NCI-H146 (cell line): ENCODE measurements at regions not wholly inside any gene's neighbourhood (a gene's known extent, or its start where the extent isn't known, plus 50 kb on each side); places are given as distances from the start of the nearest gene placed in this dataset.

ENCODE experiments used
- DNase-seq: peaks from one replicate; lab custom pipeline; 2025; lab: John Stamatoyannopoulos, UW

DNA sequence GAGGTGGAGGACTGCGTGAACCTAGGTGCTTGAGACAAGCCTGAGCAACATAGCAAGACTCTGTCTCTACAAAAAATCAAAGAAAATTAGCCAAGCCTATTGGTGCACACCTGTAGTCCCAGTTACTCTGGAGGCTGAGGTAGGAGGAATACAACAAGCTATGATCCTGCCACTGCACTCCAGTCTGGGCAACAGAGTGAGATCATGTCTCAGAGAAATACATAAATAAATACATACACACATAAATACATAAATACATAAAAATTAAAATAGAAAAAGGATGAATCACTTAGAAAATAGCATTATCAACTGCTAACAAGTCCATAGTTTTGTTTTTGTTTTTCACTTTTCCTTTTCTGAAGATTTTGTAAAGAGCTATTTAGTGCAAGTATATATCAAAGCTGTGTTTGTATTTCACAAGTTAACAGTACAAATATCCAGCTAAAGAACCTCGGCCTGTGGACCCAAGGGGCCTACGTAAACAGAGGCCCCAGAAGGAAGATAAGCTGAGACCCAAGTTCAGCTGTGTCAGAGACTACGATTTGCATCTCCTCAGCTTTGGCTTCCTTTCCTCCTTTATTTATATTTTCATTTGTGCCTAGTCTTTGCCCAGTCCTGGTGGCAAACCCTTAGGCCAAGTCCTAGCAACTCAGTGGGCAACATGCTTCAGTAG lies 67.1 kb upstream of the ROBO2 start:
- no peak for DNase-seq

DNA sequence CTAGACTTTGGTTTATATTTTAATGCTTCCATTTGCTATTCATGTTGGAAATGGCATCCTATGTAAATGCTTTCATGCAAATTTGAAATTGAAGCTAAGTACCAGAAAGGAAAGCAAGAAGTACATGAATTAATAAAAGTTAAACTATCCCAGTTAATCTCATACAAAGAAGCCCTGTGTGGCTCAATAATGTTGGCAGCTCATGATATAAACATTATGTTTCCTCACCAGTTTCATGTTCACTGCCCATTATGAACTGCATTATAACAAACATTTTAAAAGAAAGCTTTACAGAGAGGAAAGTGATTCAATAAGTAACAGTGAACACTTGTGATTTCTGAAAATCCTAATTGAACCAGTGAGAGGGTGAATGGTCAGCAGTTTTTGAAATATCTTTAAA lies 62.9 kb upstream of the ROBO2 start:
- DNase-seq = no peak

DNA sequence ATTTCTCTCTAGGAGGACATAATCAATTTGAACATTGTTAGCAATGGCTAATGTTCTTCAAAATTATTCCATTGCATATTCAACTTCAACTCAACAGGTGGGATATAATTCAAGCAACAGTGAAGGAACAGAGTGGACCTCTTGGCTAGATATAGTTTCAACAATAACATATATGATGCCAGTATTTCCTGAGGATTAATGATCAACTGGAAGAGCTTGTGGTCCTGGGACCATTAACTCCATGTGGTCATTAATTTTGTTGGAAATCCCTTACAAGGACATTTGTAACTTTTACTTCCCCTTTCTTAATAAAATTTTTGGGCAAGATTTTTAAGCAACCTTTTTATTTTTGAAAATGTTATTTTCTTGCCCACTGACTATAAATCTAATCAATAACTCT lies 54.3 kb upstream of the ROBO2 start:
- no peak for DNase-seq

DNA sequence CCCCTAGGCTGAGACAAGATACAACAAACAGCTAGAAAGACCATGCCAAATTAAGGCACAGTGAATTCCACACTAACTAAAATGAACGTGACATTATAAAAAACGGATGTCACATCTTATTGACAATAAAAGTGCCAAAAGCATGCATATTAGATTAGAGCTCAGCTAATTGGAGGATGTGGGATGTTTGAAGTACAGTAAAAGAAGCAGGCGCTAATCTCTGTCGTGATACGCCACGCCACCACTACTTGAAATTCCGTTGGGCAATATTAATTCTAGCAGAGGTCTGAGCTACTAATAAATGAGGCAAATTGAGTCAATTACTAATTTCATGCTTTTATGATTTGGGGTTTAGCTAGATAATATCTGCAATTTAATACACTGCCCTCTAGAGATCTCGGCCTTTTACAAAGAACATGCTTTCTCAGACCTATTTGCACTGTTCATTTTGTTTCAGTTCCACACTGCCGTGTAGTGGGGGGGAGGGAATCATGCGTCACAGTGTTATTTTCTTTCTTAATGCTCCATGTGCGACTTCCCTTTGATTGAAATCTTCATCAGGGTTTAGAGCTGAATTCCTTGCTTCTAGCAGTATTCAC lies 52.9 kb upstream of the ROBO2 start:
- DNase-seq = no peak
